ENCODE measurements at regions not wholly inside any gene's neighbourhood (a gene's known extent, or its start where the extent isn't known, plus 50 kb on each side); places are given as distances from the start of the nearest gene placed in this dataset.

- TF ChIP-seq POLR2AphosphoS5 (IDR thresholded peaks at IDR 0.05; ENCODE audit: insufficient read depth in 1 of 2, low read depth in 1 of 2) (no peak), POLR2A (IDR thresholded peaks at IDR 0.05) (no peak), CTCF (IDR thresholded peaks at IDR 0.05) (no peak)
- no peak for DNase-seq (ENCODE audit: extremely low spot score in 2 of 2)
- H3K9me3 ChIP-seq, result no peaks in the 10 kb centered on the region
- H3K36me3 ChIP-seq, result no peaks in the 10 kb centered on the region
- intact Hi-C loops (cut with DNase I), result no loop called here
- no peaks in the 10 kb centered on the region for H3K4me1 ChIP-seq
- no peak overlapping the region for H3K27ac ChIP-seq
- no peak overlapping the region for H3K4me3 ChIP-seq
- H3K27me3 ChIP-seq, result no peaks in the 10 kb centered on the region
These were observed 352.3 kb upstream of the CDH7 start for GRCh38 chr18:65398347-65399075.

GRCh38 chr18:65380986-65381385 is 369.8 kb upstream of the CDH7 start:
- H3K27ac ChIP-seq, result no peak overlapping the region
- H3K4me1 ChIP-seq, result no peaks in the 10 kb centered on the region
- no peak for DNase-seq (ENCODE audit: extremely low spot score in 2 of 2)
- no peaks in the 10 kb centered on the region for H3K36me3 ChIP-seq
- intact Hi-C loops (cut with DNase I), result no loop called here
- H3K27me3 ChIP-seq, result no peaks in the 10 kb centered on the region
- TF ChIP-seq CTCF (IDR thresholded peaks at IDR 0.05), result no peak
- no peak for TF ChIP-seq POLR2A (IDR thresholded peaks at IDR 0.05)
- TF ChIP-seq POLR2AphosphoS5 (IDR thresholded peaks at IDR 0.05; ENCODE audit: insufficient read depth in 1 of 2, low read depth in 1 of 2), result no peak
- no peaks in the 10 kb centered on the region for H3K9me3 ChIP-seq
- H3K4me3 ChIP-seq, result no peak overlapping the region

GRCh38 chr18:65380571-65380970 is 370.2 kb upstream of the CDH7 start:
- DNase-seq (ENCODE audit: extremely low spot score in 2 of 2), result no peak

GRCh38 chr18:65372904-65373303 is 377.9 kb upstream of the CDH7 start:
- Histone ChIP-seq H3K4me1 (no peaks in the 10 kb centered on the region), H3K4me3 (no peak overlapping the region), H3K36me3 (no peaks in the 10 kb centered on the region), H3K27me3 (no peaks in the 10 kb centered on the region), H3K9me3 (no peaks in the 10 kb centered on the region), H3K27ac (no peak overlapping the region)
- intact Hi-C loops (cut with DNase I), result no loop called here
- TF ChIP-seq POLR2A (IDR thresholded peaks at IDR 0.05) (no peak), POLR2AphosphoS5 (IDR thresholded peaks at IDR 0.05; ENCODE audit: insufficient read depth in 1 of 2, low read depth in 1 of 2) (no peak), CTCF (IDR thresholded peaks at IDR 0.05) (no peak)
- no peak for DNase-seq (ENCODE audit: extremely low spot score in 2 of 2)

More at GRCh38 chr18:65380571-65380970, 370.2 kb upstream of the CDH7 start:
- no peak overlapping the region for H3K27ac ChIP-seq
- H3K27me3 ChIP-seq, result no peaks in the 10 kb centered on the region
- no peaks in the 10 kb centered on the region for H3K9me3 ChIP-seq
- no peaks in the 10 kb centered on the region for H3K36me3 ChIP-seq
- TF ChIP-seq CTCF (IDR thresholded peaks at IDR 0.05), result no peak
- TF ChIP-seq POLR2A (IDR thresholded peaks at IDR 0.05), result no peak
- TF ChIP-seq POLR2AphosphoS5 (IDR thresholded peaks at IDR 0.05; ENCODE audit: insufficient read depth in 1 of 2, low read depth in 1 of 2), result no peak
- intact Hi-C loops (cut with DNase I), result no loop called here
- no peak overlapping the region for H3K4me3 ChIP-seq
- H3K4me1 ChIP-seq, result no peaks in the 10 kb centered on the region

- H3K4me3 ChIP-seq, result no peak overlapping the region
- no peaks in the 10 kb centered on the region for H3K36me3 ChIP-seq
- H3K9me3 ChIP-seq, result no peaks in the 10 kb centered on the region
- no peaks in the 10 kb centered on the region for H3K27me3 ChIP-seq
- H3K4me1 ChIP-seq, result no peaks in the 10 kb centered on the region
- TF ChIP-seq POLR2A (IDR thresholded peaks at IDR 0.05) (no peak), POLR2AphosphoS5 (IDR thresholded peaks at IDR 0.05; ENCODE audit: insufficient read depth in 1 of 2, low read depth in 1 of 2) (no peak), CTCF (IDR thresholded peaks at IDR 0.05) (no peak)
- no peak for DNase-seq (ENCODE audit: extremely low spot score in 2 of 2)
- no peak overlapping the region for H3K27ac ChIP-seq
- intact Hi-C loops (cut with DNase I), result no loop called here
These were observed 385.4 kb upstream of the CDH7 start for GRCh38 chr18:65365245-65365980.
